RWPE1 (cell line): ENCODE measurements at regions not wholly inside any gene's neighbourhood (a gene's known extent, or its start where the extent isn't known, plus 50 kb on each side); places are given as distances from the start of the nearest gene placed in this dataset.

Source experiments
- CTCF ChIA-PET: fragments of 350-600 bp; sonication (Branson Sonifier 250); formaldehyde crosslinking; extraction: SDS; loops from one replicate; lab custom pipeline; 2021; lab: Yijun Ruan, JAX
- POLR2A ChIA-PET: fragments of 400-600 bp; formaldehyde crosslinking; extraction: SDS; loops from one replicate; lab custom pipeline; 2020; ENCODE audit warnings: antibody characterized with exemption; ENCODE audit not compliant: low non-redundant PET; lab: Yijun Ruan, JAX
- DNase-seq: peaks from one replicate; pipeline ENCODE4 v3.0.0; 2012; ENCODE audit warnings: low spot score
- H3K27ac ChIP-seq: fragments of 450-650 bp; 2 replicates; pipeline ENCODE4 v1.5.1; 2017
- TF ChIP-seq, protein P1 (sequence below): fragments of 450-650 bp; conservative IDR thresholded peaks from 2 replicates; pipeline ENCODE4 v1.5.1; 2017; ENCODE audit warnings: low read depth, mild to moderate bottlenecking

GRCh38 chrX:129116676-129117470, 406.4 kb downstream of the SMARCA1 start:
- DNase-seq: no peak
- TF ChIP-seq, protein P1, sequence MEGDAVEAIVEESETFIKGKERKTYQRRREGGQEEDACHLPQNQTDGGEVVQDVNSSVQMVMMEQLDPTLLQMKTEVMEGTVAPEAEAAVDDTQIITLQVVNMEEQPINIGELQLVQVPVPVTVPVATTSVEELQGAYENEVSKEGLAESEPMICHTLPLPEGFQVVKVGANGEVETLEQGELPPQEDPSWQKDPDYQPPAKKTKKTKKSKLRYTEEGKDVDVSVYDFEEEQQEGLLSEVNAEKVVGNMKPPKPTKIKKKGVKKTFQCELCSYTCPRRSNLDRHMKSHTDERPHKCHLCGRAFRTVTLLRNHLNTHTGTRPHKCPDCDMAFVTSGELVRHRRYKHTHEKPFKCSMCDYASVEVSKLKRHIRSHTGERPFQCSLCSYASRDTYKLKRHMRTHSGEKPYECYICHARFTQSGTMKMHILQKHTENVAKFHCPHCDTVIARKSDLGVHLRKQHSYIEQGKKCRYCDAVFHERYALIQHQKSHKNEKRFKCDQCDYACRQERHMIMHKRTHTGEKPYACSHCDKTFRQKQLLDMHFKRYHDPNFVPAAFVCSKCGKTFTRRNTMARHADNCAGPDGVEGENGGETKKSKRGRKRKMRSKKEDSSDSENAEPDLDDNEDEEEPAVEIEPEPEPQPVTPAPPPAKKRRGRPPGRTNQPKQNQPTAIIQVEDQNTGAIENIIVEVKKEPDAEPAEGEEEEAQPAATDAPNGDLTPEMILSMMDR: no peak
- H3K27ac ChIP-seq: no peak overlapping the region
- CTCF ChIA-PET: interaction anchor here (0.7 kb wide), 1 partner anchor 227 kb away, joined by 4 read pairs; no protein-coding TSS in a partner anchor
- POLR2A ChIA-PET: no interaction called here

DNA sequence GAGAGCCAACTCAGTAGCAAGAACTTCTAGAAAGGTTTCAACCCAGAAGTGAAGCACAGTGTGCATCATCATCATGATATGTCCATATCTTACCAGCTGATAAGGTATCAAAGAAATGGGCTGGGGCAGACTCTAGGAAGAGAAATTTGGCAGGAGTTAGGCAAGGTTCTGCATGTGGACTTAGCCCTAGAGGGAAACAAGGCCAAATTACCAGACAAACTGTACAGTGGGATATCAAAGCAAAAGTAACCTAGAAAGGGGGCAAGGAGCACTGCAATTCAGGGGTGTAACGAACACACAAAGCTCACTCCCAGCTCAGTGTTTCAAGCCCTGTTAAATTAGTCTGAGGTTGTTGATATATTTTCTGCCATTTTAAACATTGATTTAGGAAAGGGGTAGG, 407.4 kb downstream of the SMARCA1 start:
- no peak overlapping the region for H3K27ac ChIP-seq
- ChIA-PET CTCF (interaction anchor here (0.7 kb wide), 1 partner anchor 226 kb away, joined by 4 read pairs; no protein-coding TSS in a partner anchor), POLR2A (no interaction called here)
- no peak for DNase-seq
- TF ChIP-seq, protein P1: no peak

DNA sequence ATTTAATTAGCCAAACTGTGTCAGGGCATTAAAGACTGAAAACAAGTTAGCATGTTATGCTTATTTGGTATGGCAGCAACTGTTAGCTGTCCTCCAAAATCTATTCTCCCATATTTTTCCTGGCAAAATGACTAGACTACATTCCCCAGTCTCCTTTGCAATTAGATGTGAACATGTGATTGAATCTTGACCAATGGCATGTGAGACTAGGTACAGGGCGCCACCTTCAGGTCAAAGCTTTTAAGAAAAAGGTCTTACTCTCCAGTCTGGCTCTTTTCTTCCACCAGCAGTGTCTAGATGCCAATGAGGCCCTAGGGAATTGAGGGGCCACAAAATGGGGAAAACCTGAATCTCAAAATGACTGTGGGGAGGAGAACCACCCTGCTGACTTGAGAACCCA, 408.2 kb downstream of the SMARCA1 start:
- POLR2A ChIA-PET: no interaction called here
- CTCF ChIA-PET: interaction anchor here (0.5 to 1.1 kb wide), 3 partner anchors 9 to 123 kb away, joined by 3 to 4 read pairs (median 3); no protein-coding TSS in a partner anchor
- H3K27ac ChIP-seq: no peak overlapping the region
- TF ChIP-seq, protein P1: no peak
- DNase-seq: peak; percentile 3

DNA sequence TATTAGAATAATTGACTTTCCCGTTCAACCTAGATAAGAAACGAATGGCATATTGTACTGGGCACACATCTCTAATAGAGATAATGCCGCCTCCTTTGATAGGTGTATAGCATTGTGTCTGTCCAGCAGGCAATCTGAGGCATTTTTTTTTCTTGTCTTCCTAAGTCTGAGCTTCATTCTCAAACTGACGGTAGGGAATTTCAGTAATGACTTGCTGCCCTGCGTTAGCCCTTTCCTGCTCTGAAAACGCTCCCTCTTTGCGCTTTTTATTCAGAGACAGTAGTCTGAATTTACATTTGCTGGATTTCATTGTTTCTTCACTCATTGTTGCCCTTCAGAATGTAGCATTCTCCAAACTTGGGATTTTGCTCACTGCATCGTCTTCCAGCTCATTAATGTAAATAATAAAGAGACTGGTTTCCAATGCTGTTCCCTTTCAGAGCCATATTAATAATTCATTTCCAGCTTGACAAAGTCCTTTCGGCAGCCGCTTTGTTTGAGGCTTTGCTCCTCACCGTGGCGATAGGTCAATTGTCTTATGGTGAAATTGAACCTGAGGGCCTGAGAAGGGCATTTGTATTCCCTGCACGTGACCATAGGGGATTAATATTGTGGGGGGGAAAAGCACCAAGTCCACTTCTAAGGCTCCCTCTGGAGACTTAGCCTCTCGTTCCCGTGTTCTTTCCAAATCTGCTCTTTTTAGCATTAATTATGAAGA, 412.1 kb downstream of the SMARCA1 start:
- H3K27ac ChIP-seq: no peak overlapping the region
- DNase-seq: no peak
- ChIA-PET CTCF (no interaction called here), POLR2A (no interaction called here)
- TF ChIP-seq, protein P1: no peak

- H3K27ac ChIP-seq: no peak overlapping the region
- DNase-seq: no peak
- POLR2A ChIA-PET: no interaction called here
- TF ChIP-seq, protein P1: no peak
- CTCF ChIA-PET: no interaction called here
Measured at GRCh38 chrX:129108936-129109335, 414.4 kb downstream of the SMARCA1 start.

DNA sequence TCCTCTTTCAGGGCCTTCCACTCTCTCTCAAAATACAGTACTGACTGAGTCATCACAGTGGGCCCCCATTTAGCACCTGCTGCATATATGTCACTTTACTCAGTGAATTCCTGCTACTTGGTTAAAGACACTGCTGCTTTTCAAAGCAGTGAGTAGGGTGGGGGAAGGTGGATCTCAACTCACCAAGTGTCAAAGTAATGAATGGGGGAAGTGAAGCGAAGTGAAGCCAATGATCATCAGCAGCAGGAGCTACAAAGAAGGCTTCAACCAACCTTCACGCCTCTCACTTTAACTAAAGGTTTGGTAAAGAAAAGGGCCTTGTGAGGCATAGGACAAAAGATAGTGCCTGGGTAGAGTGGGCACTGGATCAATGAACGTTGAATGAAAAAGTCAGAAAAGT, 424.1 kb downstream of the SMARCA1 start:
- DNase-seq: no peak
- POLR2A ChIA-PET: no interaction called here
- CTCF ChIA-PET: no interaction called here

More for the DNA sequence above, 424.1 kb downstream of the SMARCA1 start:
- TF ChIP-seq, protein P1: no peak
- no peak overlapping the region for H3K27ac ChIP-seq
